GM12892 (cell line): ENCODE measurements at regions not wholly inside any gene's neighbourhood (a gene's known extent, or its start where the extent isn't known, plus 50 kb on each side); places are given as distances from the start of the nearest gene placed in this dataset.

Source experiments
- DNase-seq: peaks from one replicate; pipeline ENCODE4 v3.0.0; 2011; ENCODE audit not compliant: insufficient read length
- FAIRE-seq: peaks from 2 replicates; lab custom pipeline; 2011; peaks lifted over from hg19 to GRCh38; lab: Jason Lieb, UNC
- POLR2A ChIP-seq: IDR thresholded peaks from 2 replicates; pipeline ENCODE4 v1.6.1; 2011; ENCODE audit warnings: low read depth, low read length, control low read depth
- POLR2AphosphoS5 ChIP-seq: IDR thresholded peaks from 2 replicates; pipeline ENCODE4 v1.6.1; 2011; ENCODE audit warnings: low read depth, low read length, control low read depth
- TAF1 ChIP-seq: IDR thresholded peaks from 2 replicates; pipeline ENCODE4 v1.6.1; 2011; ENCODE audit warnings: low read depth, mild to moderate bottlenecking, control low read depth, low read length, borderline replicate concordance

- FAIRE-seq (no peak), DNase-seq (no peak)
- TF ChIP-seq POLR2AphosphoS5 (no peak), POLR2A (no peak), TAF1 (no peak)
Measured at GRCh38 chr17:79515646-79516571, 94.9 kb downstream of the RBFOX3 start.

GRCh38 chr17:79515110-79515509 lies 95.7 kb downstream of the RBFOX3 start:
- FAIRE-seq, result no peak
- no peak for TF ChIP-seq POLR2A
- no peak for DNase-seq

- FAIRE-seq, result no peak
- no peak for DNase-seq
- TF ChIP-seq POLR2AphosphoS5 (no peak), TAF1 (no peak), POLR2A (no peak)
Measured at GRCh38 chr17:79513820-79514535, 96.9 kb downstream of the RBFOX3 start.

GRCh38 chr17:79513206-79513605 lies 97.6 kb downstream of the RBFOX3 start:
- DNase-seq (no peak), FAIRE-seq (no peak)
- no peak for TF ChIP-seq POLR2AphosphoS5

GRCh38 chr17:79511471-79511870 lies 99.4 kb downstream of the RBFOX3 start:
- FAIRE-seq (no peak), DNase-seq (no peak)
- no peak for TF ChIP-seq TAF1
- no peak for TF ChIP-seq POLR2AphosphoS5
- TF ChIP-seq POLR2A, result no peak

- TF ChIP-seq TAF1, result no peak
- no peak for TF ChIP-seq POLR2AphosphoS5
- TF ChIP-seq POLR2A, result no peak
- FAIRE-seq, result no peak
Measured at GRCh38 chr17:79510071-79510470, 100.8 kb downstream of the RBFOX3 start.

GRCh38 chr17:79509490-79509889 lies 101.4 kb downstream of the RBFOX3 start:
- FAIRE-seq, result no peak
- no peak for DNase-seq
- TF ChIP-seq TAF1, result no peak
- no peak for TF ChIP-seq POLR2AphosphoS5
- no peak for TF ChIP-seq POLR2A

More at GRCh38 chr17:79510071-79510470, 100.8 kb downstream of the RBFOX3 start:
- DNase-seq, result no peak

GRCh38 chr17:79509008-79509407 lies 101.8 kb downstream of the RBFOX3 start:
- no peak for DNase-seq
- FAIRE-seq, result no peak

GRCh38 chr17:79508291-79508716 lies 102.5 kb downstream of the RBFOX3 start:
- TF ChIP-seq POLR2AphosphoS5, result no peak
- DNase-seq, result no peak
- no peak for FAIRE-seq

More at GRCh38 chr17:79509008-79509407, 101.8 kb downstream of the RBFOX3 start:
- TF ChIP-seq POLR2AphosphoS5 (no peak), TAF1 (no peak), POLR2A (no peak)

GRCh38 chr17:79506955-79507354 lies 103.9 kb downstream of the RBFOX3 start:
- no peak for FAIRE-seq

GRCh38 chr17:79506150-79506870 lies 104.5 kb downstream of the RBFOX3 start:
- FAIRE-seq, result no peak
- DNase-seq, result no peak
- TF ChIP-seq POLR2AphosphoS5 (no peak), POLR2A (no peak), TAF1 (no peak)

More at GRCh38 chr17:79506955-79507354, 103.9 kb downstream of the RBFOX3 start:
- TF ChIP-seq POLR2AphosphoS5 (no peak), POLR2A (no peak), TAF1 (no peak)
- DNase-seq, result no peak

GRCh38 chr17:79505199-79505598 lies 105.7 kb downstream of the RBFOX3 start:
- FAIRE-seq, result no peak
- DNase-seq, result no peak
- no peak for TF ChIP-seq POLR2A
- TF ChIP-seq TAF1, result no peak
- no peak for TF ChIP-seq POLR2AphosphoS5
